Skeletal muscle tissue (tissue), 3 donors: ENCODE measurements at regions not wholly inside any gene's neighbourhood (a gene's known extent, or its start where the extent isn't known, plus 50 kb on each side); places are given as distances from the start of the nearest gene placed in this dataset.

Experiments
- H3K27ac ChIP-seq: one replicate; pipeline ENCODE4 v1.7.0; 2013; ENCODE audit warnings: mild to moderate bottlenecking, low read depth, low read length, inconsistent platforms
- H3K27me3 ChIP-seq, 3 donors: one replicate each; pipeline ENCODE4 v1.7.0; 2013; ENCODE audit warnings: low read length in 3 of 3; ENCODE audit not compliant: control insufficient read depth in 3 of 3, insufficient read depth in 3 of 3
- H3K36me3 ChIP-seq, 3 donors: one replicate each; pipeline ENCODE4 v1.7.0; 2013; ENCODE audit warnings: low read length in 3 of 3; ENCODE audit not compliant: control insufficient read depth in 3 of 3, insufficient read depth in 3 of 3
- H3K4me1 ChIP-seq, 3 donors: one replicate each; pipeline ENCODE4 v1.7.0; 2013; ENCODE audit warnings: low read length in 3 of 3, mild to moderate bottlenecking in 3 of 3; ENCODE audit not compliant: control insufficient read depth in 3 of 3, insufficient read depth in 3 of 3
- H3K4me3 ChIP-seq, 3 donors: one replicate each; pipeline ENCODE4 v1.7.0; 2013; ENCODE audit warnings: low read length in 3 of 3
- H3K9ac ChIP-seq, 3 donors: one replicate each; pipeline ENCODE4 v1.7.0; 2013; ENCODE audit warnings: low read length in 3 of 3, mild to moderate bottlenecking in 3 of 3, moderate library complexity in 2 of 3, low read depth in 1 of 3
- H3K9me3 ChIP-seq, 3 donors: one replicate each; pipeline ENCODE4 v1.7.0; 2013; ENCODE audit warnings: low read length in 3 of 3; ENCODE audit not compliant: control insufficient read depth in 3 of 3
- donor health status: Osteomylitis.

DNA sequence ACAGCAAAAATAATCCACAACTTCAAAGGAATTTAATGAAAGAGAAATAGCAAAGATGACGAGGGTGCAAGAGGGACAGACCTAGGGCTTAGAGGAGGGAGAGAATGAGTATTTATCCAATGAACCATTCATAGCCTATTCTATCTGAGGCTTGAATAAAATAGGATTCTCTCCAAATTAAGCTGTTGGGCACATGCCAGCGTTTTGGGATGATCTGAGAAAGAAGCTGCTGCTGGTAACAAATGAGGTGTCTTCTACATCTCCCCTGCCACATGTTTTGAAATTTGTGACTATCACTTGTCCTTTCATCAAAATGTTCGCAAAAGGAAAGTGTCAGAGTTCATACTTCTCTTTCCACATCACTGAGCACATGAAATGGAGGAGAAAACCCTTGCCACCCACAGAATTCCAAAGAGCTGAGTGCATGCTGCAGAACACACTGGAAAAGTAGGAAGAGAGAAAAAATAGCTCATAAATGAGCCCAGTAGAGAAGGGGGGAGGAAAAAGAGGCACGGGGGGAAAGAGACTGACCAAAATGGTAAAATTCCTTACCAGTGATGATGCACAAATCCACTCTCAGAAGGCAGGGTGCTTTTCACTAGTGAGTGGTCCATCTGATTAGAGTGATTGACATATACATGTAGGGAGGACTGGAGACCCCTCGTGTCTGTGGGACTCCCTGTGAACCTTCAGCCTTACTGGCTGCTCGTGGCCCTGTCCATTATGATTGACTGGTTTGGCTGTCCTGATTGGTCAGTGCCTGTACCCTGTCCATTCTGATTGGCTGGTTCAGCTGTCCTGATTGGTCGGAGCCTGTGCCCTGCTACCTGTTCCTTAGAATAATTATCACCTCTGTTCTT, 180.5 kb downstream of the OGFRL1 start:
- H3K4me3 ChIP-seq, result no peak overlapping the region
- no peaks in the 10 kb centered on the region for H3K27me3 ChIP-seq
- H3K4me1 ChIP-seq, result peaks cover 0 to 5% (median 0%) of the 10 kb centered on the region in 3 donors
- no peaks in the 10 kb centered on the region for H3K36me3 ChIP-seq
- peaks cover 0 to 3% (median 0%) of the 10 kb centered on the region in 3 donors for H3K9me3 ChIP-seq
- H3K27ac ChIP-seq, result no peak overlapping the region
- H3K9ac ChIP-seq, result no peak overlapping the region

GRCh38 chr6:71471718-71472117, 183.1 kb downstream of the OGFRL1 start:
- Histone ChIP-seq H3K27me3 (no peaks in the 10 kb centered on the region), H3K4me1 (peaks cover 0 to 5% (median 0%) of the 10 kb centered on the region in 3 donors), H3K36me3 (no peaks in the 10 kb centered on the region), H3K9ac (no peak overlapping the region), H3K4me3 (no peak overlapping the region), H3K9me3 (no peaks in the 10 kb centered on the region), H3K27ac (no peak overlapping the region)

DNA sequence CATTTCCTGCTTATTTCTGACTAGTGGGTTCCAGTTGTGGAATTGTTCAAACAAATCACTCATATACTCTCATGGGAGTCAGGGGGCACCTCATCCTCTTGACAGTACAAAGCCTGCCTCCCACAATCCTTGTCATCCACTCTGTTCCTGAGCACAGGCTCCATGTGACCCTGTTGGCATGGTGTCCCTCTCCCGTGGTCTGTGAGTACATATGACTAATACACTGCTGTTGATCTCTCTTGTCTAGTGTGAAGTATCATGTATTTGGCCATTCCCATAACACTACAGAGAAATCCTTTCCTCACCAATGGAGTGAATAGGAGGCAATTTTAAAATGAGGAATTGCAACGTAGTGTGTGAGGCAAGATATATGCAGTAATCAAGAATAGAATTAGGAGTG, 185.3 kb downstream of the OGFRL1 start:
- peaks cover 0 to 5% (median 0%) of the 10 kb centered on the region in 3 donors for H3K4me1 ChIP-seq
- no peak overlapping the region for H3K27ac ChIP-seq
- no peak overlapping the region for H3K9ac ChIP-seq

GRCh38 chr6:71474942-71475341, 186.3 kb downstream of the OGFRL1 start:
- Histone ChIP-seq H3K9me3 (no peaks in the 10 kb centered on the region), H3K27me3 (no peaks in the 10 kb centered on the region), H3K4me3 (no peak overlapping the region), H3K9ac (no peak overlapping the region), H3K36me3 (no peaks in the 10 kb centered on the region), H3K4me1 (peaks cover 0 to 2% (median 0%) of the 10 kb centered on the region in 3 donors), H3K27ac (no peak overlapping the region)

More for the DNA sequence above, 185.3 kb downstream of the OGFRL1 start:
- H3K36me3 ChIP-seq, result no peaks in the 10 kb centered on the region
- H3K9me3 ChIP-seq, result no peaks in the 10 kb centered on the region
- no peaks in the 10 kb centered on the region for H3K27me3 ChIP-seq
- no peak overlapping the region for H3K4me3 ChIP-seq

GRCh38 chr6:71476371-71476770, 187.8 kb downstream of the OGFRL1 start:
- no peak overlapping the region for H3K27ac ChIP-seq
- H3K4me1 ChIP-seq, result peaks cover 0 to 2% (median 0%) of the 10 kb centered on the region in 3 donors
- H3K36me3 ChIP-seq, result no peaks in the 10 kb centered on the region
- H3K9me3 ChIP-seq, result no peaks in the 10 kb centered on the region
- no peak overlapping the region for H3K9ac ChIP-seq
- no peak overlapping the region for H3K4me3 ChIP-seq
- H3K27me3 ChIP-seq, result no peaks in the 10 kb centered on the region

- no peaks in the 10 kb centered on the region for H3K36me3 ChIP-seq
- no peak overlapping the region for H3K9ac ChIP-seq
- peaks cover 0 to 2% (median 0%) of the 10 kb centered on the region in 3 donors for H3K4me1 ChIP-seq
- no peaks in the 10 kb centered on the region for H3K27me3 ChIP-seq
- H3K27ac ChIP-seq, result no peak overlapping the region
- no peaks in the 10 kb centered on the region for H3K9me3 ChIP-seq
- no peak overlapping the region for H3K4me3 ChIP-seq
Measured at GRCh38 chr6:71476872-71477271, 188.3 kb downstream of the OGFRL1 start.

- no peak overlapping the region for H3K4me3 ChIP-seq
- H3K36me3 ChIP-seq, result no peaks in the 10 kb centered on the region
- no peaks in the 10 kb centered on the region for H3K27me3 ChIP-seq
- H3K9ac ChIP-seq, result no peak overlapping the region
- peaks cover 0 to 2% (median 0%) of the 10 kb centered on the region in 3 donors for H3K4me1 ChIP-seq
- no peaks in the 10 kb centered on the region for H3K9me3 ChIP-seq
- peak overlapping the region; percentile 61 for H3K27ac ChIP-seq
Measured at GRCh38 chr6:71478834-71479541, 190.4 kb downstream of the OGFRL1 start.

DNA sequence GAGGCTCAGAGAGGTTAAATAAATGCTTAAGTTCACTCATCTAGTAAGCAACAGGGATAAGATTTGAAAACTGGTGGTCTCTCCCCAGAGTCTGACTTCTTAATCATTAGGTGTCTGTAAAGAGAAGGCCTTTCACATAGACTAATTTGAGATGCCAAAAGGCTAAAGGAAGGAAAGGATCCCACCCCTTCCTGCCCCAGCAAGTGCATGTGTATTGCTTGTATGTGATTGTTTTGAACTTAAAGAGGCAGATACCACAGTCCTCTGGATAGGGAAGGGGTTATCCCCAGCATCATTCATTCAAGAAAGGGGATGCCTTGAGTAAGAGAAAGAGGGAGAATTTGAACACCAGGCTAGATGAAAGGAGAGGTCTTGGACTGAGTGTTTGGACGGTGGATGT, 192.0 kb downstream of the OGFRL1 start:
- no peaks in the 10 kb centered on the region for H3K27me3 ChIP-seq
- no peak overlapping the region for H3K4me3 ChIP-seq
- H3K9me3 ChIP-seq, result no peaks in the 10 kb centered on the region
- no peak overlapping the region for H3K27ac ChIP-seq
- no peaks in the 10 kb centered on the region for H3K36me3 ChIP-seq
- peaks cover 0 to 2% (median 0%) of the 10 kb centered on the region in 3 donors for H3K4me1 ChIP-seq
- H3K9ac ChIP-seq, result no peak overlapping the region

DNA sequence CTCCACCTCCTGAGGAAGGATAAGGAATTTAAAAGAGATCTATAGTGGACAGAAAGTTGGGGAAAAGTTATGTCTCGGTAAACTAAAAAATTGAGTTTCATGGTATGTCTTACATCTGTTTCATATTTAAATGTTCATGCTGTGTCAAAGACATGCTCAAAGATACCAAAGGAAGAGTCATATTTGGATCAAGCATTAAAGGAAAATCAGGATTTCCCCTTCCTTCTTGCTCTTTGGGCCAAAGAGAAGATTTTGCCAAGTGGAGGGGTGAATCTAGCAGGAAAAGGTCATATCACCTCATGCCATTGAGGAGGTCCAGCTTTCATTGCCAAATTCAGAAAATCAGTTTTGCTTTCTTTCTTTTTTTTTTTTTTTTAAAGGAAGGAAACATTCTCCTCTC, 192.4 kb downstream of the OGFRL1 start:
- Histone ChIP-seq H3K4me3 (no peak overlapping the region), H3K9ac (no peak overlapping the region), H3K4me1 (peaks cover 0 to 2% (median 0%) of the 10 kb centered on the region in 3 donors), H3K27me3 (no peaks in the 10 kb centered on the region), H3K9me3 (no peaks in the 10 kb centered on the region), H3K36me3 (no peaks in the 10 kb centered on the region), H3K27ac (no peak overlapping the region)

- Histone ChIP-seq H3K4me1 (peaks cover 0 to 2% (median 0%) of the 10 kb centered on the region in 3 donors), H3K9ac (no peak overlapping the region), H3K27me3 (no peaks in the 10 kb centered on the region), H3K9me3 (no peaks in the 10 kb centered on the region), H3K27ac (no peak overlapping the region), H3K36me3 (no peaks in the 10 kb centered on the region), H3K4me3 (no peak overlapping the region)
Measured at GRCh38 chr6:71481801-71482200, 193.2 kb downstream of the OGFRL1 start.
